ENCODE measurements at regions not wholly inside any gene's neighbourhood (a gene's known extent, or its start where the extent isn't known, plus 50 kb on each side); places are given as distances from the start of the nearest gene placed in this dataset.
"Not testable (repeated sequence)": the region's sequence is repeated elsewhere in the genome, so short reads cannot be mapped to it uniquely, and the experiment has no call there.

DNA sequence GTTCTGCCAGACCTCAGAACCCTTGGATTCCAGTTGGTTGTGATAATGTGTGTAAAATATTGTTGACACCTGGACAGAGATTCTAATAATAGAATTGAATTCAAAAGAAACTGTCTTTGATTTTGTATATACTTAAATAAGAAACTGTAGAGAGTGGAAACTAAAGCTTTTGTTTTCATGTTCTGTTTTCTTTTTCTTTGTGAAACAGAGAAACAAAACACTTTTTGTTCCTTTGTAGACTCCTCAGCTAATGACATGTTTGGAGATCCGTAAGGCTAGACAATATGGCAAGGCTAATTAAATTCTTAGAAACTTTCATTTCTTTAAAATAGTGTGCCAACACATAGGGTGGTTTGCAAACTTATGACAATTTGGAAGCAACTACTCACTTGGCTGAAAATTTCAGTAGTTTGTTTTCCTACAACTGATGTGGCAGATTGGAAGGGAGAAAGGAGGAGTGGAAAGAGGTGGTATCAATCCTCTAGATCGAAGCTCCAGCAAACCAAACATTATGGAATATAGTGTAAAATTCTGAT lies 90.9 kb upstream of the FAT1 start:
- no peak for DNase-seq

DNA sequence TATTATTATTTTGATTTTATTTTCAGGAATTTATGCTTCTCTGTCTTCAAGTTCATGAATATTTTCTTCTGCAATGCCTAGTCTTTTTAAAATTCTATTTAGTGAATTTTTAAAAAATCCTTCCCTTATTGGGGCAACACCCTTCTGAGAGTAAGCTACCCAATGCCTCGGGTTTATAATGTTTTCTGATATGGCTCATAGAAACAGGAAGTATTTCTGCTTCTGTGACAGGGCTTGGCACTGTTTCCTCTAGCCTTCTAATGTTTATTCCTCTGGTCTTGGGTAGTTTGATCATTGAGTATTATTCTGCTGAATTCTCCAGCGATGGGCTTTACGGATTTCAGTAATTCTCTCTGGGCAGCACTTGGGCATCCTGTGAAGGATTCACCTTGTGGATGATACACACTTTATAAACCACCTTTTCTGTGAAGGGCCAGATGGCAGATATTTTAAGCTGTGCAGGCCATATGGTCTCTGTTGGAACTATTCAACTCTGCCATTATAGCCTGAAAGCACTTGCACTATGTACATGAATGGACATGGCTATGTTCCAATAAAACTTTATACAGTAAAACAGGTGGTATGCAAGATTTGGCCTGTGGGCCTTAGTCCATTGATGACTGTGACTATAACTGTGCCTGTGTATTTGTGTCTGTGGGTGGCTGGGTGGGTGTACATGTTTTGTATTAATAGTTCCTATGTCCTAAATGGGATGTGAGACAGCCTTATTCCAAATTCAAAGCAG lies 95.9 kb upstream of the FAT1 start:
- no peak for DNase-seq

DNA sequence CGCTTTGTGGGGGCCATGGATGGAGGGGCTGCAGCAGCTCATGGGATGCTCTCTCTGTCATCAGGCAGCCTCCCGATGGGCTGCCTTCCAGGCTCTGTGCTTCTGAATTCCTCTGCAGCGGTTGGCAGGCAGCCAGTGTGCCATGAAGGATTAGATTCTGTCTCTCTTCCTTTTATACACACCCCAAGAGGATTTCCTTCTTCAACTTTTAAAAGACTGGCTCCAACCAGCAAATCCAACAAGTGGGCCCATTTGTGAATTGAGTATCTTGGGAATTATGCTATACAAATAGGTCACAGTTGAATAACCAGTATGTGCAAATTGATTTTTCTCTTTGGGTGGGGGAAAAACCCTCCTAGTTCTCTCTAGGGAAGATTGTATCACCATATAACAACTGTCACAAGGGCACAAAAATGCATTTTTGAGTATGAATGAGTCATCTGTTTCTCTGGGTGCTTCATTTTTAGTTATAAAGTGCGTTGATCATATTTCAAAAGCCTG lies 96.8 kb upstream of the FAT1 start:
- DNase-seq, result peak; percentile 94

DNA sequence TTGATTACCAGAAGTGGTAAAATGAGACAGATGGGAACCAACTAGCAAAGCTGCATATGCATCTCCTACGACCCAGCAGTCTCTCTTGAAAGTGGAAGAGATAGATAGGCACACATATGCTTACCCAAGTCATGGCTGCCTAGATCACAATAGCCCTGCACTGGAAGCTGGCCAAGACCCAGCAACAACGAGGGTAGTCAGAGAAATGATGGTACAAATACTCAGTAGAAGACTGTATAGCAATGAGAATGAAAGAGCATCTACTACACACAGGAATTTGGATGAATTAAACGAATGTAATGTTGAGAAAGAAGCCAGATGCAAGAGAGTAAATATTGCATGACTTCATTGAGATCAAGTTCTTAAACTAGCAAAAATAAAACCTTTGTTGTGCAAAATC lies 100.3 kb upstream of the FAT1 start:
- peak; percentile 27 for DNase-seq

DNA sequence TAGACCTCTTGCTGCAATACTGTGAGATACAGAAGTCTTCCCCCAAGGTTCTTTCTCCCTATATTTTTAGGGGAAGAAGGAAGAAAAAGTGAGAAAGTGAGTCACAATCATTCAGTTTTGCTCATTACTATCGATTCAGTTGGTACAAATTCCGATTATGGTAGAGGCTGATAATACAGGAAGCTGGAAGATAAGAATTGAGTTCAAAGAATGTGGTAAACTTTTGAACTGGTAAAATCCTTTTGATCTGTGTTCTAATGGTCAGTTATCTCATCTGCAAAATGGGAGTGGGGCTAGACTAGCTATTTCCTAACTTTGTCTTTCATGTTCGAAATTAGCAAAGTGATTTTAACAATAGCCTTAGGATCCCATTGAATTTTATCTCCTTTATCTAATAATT lies 101.4 kb upstream of the FAT1 start:
- no peak for DNase-seq

DNA sequence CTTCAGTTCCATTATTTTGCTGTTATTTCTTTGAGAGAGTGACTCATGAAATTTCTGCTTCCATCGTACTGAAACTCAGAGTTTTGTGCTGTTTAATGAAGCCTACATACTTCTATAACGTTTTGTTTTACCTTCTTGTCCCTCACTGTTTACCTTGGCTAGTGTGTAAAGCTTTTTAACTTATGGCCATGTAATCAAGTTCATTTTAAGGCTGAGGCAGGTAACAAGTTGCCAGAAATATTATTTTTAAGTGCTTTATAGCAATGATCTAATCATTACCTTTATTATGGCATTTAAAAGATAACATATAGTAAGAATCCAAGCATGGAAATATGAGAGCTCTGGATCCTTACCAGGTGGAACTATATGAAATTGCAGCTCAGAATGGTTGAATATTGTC lies 102.3 kb upstream of the FAT1 start:
- DNase-seq, result no peak

DNA sequence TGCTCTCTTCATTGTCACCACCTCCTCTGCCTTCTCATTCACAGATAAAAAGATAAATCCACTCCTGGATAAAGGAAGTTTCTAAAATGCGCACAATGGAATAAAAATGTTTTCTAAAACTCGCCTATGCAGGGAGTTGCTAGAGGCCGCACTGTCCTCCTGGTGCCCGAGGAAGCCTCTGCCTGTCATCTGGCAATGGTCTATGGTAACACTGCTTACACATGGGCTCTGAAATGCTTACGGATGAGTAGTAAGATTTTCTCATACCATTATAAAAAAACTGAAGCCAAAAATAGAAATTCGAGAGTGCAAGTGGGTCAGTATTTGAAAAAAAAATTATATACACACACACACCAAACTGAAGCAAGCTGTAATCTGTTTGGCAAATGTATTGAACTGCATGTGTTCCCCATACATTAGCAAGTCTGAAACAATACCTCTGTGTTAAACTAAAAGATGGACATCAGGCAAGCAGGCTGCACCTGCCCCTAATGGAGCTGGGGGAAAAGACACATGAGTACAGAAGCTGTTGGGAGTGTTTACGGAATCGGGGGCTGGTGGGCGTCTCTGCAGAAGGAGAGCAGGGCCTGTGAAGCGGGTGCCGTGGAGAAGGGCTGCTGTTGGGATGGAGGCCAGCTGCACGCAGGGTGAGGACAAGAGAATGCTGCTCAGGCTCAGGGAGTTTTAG lies 103.3 kb upstream of the FAT1 start:
- peak; percentile 91 for DNase-seq

DNA sequence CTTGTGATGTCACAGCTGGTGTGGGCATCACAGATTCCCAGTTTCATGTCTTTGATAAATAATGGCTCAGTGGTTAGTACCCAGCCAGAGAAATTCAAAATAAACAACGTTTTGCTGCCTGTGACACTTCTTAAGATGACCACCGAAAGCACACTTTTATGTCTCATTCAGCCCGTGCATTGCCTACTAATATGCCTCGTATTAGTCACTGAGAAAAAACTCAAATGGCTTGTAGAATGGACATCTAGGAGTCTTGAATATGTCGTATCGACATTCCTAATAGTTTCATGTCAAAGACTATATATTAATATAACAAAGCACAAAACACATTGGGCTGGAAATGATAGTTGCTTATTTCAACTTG lies 103.9 kb upstream of the FAT1 start:
- no peak for DNase-seq

DNA sequence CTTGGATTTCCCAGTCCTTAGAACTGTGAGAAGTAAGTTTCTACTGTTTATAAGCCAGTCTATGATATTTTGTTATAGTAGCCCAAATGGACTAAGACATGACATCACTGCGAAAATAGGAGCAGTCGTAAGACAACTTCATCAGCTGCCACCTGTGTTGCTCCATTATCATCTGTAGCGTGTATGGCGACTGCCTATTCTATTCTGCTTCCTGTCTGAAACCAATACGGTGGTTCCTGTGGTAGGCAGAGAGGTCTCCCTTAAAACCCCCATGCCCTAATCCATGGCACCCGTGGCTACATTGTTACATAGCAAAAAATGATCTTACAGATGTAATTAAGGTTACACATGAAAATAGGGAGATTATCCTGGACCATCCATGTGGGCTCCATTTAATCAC lies 105.4 kb upstream of the FAT1 start:
- no peak for DNase-seq

DNA sequence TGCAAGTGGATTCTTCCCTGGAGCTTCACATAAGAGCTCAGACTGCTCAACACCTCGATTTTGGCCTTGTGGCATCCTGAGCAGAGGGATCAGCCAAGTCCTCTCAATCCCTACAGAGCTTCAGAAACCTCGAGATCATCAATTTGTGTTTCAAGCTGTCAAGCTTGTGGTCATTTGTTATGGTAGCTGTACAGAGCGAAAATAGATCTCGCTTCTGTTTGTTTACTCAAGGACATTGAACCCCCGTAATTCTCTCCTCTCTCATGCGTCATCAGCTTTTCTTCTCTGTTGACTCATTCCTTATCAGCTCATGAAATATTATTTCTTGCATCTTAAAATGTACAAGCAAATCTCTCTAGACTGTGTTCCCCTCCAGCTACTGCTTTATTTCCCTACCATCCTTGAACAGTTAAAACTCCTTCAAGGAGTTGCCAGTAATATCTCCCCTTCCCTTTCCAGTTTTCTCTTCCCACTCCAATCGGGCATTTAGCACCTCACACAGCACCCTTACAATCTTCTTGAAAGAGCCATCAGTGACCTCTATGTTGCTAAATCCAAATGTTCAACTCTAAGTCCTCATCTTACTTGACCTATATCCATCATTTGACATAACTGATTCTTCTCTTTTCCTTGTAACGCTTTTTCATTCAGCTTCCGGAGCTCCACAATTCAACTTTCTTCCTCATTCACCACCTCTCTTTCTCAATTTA lies 106.2 kb upstream of the FAT1 start:
- no peak for DNase-seq

DNA sequence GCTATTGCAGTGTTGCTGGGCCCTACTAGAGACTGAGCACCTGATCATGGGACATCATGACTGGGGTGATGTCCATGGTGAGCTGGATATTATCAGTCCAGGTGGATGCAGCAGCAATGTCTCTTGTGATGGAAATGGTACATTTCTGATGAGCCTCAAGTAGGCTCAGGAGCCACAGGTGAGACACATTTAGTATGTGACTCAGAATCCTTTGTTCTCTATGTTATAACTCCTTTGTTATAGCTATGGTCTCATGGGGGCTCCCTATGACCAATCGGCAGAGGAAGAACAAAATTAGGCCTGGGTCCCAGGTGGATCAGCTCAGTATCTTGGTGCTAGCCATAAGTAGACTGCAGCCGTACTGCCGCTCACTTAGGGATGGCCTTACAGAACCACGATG lies 107.9 kb upstream of the FAT1 start:
- DNase-seq, result no peak

DNA sequence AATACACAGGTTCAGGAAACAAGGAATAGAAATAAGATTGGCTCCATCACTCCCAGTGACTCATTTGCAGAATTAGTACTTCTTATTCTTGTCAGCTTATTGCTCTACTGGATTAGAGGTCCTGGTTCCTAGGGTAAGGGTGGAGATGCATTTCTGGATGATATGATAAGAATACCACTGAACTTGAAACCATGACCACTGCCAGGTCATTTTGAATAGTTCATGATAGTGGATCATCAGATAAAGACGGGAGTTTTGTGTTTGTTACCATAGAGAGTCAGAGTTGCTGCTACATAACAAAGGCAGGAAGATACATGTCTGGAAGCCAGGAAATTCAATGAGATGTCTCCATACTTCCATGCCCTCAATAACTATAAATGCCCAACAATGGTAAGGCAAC lies 109.2 kb upstream of the FAT1 start:
- no peak for DNase-seq

DNA sequence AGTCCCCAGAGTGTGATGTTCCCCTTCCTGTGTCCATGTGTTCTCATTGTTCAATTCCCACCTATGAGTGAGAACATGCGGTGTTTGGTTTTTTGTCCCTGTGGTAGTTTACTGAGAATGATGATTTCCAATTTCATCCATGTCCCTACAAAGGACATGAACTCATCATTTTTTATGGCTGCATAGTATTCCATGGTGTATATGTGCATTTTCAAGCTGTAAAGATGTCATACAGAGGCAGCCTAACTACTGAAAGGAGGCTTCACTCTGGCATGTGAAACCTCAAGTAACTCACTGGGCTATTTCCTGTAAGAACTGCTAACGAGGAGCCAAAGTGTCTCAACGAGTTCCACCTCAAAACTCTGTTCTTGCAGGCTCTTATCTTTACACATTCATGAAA lies 113.8 kb upstream of the FAT1 start:
- not testable (repeated sequence) for DNase-seq

DNA sequence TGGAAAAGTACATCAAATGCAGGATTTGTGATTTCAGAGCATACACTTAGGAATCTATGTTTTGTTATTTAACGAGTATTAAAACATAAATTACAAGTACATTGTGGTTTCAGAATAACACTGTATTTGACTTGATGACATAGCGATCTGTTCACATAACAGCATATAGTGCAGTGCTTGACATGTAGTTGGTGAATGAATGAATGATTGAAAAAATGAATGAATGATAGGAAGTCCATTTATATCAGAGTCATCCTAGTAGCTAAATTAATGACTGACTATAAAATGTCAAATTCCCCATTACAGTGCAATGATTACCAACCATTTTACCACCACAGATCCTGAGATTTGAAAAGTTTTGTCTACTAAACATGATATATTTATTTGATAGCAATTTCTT lies 114.6 kb upstream of the FAT1 start:
- DNase-seq, result no peak

DNA sequence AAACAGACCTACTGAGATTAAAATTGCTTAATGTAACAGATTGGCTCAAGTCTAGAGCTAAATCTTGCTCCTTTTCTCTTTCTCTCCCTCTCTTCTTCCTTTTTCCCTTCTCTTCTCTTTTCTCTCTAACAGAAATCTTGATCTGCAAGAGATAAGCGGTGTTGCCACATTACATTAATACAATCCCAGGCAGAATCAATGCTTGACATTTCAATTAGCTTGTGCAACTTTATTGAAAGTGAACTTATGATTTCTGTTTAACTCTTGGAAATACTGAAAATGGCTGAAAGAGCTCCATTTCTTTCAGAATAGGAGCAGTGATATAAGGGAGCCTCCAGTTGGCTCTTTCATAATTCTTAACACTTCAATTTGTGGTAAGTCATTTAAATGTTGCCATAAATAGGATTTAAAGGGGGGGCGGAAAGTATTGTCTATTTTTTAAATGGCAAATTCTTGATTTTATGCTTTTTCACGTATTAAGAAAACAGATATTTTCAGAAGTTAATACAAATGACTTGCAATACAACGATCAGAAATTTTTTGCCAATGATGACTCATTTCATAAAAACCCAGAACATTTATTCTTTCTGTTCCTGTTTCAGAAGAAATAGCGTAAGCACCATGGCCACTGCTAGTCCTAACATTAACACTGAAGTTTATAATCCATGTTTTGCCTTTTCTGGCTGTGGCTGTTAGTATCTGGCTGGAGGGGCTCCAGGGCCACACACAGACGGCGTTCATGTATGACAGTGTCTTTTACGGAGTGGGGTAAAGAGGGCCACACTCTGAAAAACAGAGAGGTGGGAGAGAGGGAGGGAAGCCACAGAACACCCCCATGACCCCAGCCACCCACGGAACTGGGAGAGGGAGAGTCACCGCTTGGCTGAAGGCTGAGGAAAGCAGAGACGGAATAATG lies 115.7 kb upstream of the FAT1 start:
- peak; percentile 27 for DNase-seq

DNA sequence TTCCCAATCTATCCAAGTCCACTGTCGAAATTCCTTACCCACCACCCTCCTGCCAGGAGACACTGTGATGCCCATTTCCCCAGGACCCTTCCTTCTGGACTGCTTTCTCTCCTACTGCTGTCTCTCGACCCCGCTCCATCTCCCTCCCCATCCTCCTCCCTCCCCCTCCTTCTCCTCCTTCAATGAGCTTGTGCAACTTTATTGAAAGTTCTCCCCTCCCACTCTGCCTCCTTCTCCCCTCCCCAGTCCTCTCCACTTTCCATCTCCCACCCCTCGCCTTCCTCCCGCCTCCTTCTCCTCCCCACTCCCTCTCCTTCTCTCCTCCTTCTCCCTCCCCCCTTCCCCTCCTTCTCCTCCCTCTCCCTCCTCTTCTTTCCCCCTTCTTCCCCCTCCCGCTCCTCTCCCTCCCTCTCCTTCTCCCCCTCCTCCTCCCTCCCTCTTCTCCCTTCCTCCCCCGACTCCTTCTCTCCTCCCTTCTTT lies 116.6 kb upstream of the FAT1 start:
- no peak for DNase-seq

DNA sequence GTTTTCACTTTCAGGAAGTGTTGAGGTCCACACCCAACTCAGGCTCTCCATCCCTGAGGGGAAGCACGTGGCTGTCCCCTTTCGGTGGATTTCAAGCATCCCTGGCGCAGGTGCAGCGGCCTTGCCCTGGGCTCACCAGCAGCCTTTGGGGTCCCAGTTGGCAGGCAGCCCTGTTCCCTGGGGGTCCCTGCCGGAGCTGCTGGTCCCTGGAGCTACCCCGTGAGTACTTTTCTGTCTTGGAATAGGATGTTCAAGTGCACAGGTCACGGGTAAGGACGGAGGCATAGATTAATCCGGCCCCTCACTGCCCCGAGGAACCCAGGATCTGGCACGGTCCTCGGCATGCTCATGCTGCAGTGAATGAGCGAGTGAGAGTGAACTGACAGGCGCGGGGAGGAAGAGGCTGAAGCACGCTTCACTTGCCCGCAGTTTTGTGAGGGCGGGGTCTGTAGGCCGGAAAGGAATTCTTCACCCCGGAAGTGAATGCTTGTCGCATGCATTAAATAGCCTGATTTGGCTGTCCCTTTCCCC lies 117.2 kb upstream of the FAT1 start:
- DNase-seq, result no peak

DNA sequence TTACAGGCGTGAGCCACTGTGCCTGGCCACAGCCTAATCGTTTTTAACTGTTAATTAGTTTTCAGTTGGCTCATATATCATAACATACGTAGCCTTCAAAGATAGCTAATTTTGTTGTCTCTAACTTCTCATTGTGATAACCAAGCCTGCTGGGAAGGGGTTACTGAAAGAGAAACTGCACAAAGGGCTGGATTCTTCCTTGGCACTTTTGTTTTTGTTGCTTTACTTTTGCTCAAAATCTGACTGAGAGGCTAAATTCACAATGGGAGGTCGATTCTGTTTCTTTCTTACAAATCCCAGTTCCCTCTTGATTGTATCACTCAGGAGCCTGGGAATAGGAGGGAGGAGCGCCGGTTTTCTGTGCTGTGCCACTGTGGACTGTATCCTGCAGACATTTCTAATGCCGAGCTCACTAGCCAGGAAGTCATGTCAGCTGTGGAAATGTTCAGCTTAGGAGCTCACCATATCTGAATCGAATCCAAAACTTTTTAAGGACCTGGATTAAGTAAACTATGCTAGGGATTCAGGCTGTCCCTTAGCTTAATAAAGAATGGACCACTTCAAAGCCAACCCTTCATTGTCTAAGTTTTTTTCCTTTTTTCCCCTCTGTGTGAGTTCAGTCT lies 120.5 kb upstream of the FAT1 start:
- peak; percentile 88 for DNase-seq

DNA sequence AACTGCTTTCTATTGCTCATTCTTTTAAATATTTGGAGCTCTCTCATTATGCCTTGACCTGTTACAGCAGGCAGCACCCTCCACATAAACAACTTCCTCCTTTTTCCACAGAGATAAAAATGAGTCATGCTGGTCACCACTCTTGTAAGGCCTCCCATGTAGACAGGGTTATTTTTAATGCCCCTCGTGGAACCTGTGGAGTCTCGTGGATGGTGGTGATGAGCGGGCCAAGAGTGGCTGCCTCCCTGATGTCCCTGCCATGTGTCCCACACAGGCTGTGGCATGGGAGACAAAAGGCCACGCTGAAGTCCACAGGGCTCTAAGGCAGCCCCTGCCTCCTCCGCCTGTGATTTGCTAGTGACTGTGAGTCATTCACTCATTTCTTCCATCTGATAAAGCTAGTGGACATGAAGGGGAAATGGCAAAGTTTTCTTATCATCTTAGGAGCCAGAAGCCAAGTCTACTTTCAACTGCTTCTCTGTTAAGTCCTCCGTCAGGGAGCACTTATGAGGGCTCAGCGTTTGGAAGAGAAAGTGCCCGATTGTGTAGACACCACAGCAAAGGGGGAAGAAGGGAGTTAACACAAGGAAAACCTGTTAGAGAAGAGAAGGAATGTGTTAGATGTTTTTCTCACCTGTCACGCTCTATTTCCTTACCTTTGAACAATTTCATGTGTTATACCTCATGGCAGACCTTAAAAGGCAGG lies 121.6 kb upstream of the FAT1 start:
- DNase-seq, result no peak

DNA sequence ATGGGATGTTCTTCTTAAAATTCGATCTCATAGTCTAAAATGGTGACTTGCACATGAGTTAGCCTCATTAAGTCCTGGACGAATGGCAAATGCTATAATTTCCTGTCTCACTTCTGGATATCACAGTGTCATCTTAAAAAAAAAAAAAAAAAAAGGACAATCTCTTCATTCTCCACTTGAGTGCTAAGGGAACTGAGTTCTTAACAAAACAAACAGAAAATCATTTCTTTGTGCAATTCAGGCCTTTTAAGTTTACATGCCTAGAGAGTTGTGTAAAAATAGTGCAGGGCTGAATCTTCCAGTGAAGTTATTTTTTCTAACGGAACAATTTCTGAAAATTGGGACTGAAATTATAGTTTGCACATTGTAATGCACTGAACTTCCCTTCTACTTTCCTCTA lies 122.8 kb upstream of the FAT1 start:
- DNase-seq, result no peak
